HepG2 (cell line): ENCODE measurements at regions not wholly inside any gene's neighbourhood (a gene's known extent, or its start where the extent isn't known, plus 50 kb on each side); places are given as distances from the start of the nearest gene placed in this dataset.

ENCODE experiments used
- ATAC-seq: fragments of 200-7000 bp; cut with Tn5 transposase; 3 replicates; pipeline ENCODE4 v1.9.1; 2020; ENCODE audit warnings: mild to moderate bottlenecking, moderate library complexity
- BruUV-seq: library from RNA; stranded (reverse); fragments of 400-500 nt; replicated peaks from 2 replicates; lab custom pipeline; 2021; lab: Mats Ljungman, UMichigan
- CTCF ChIA-PET: fragments of 300-600 bp; formaldehyde crosslinking; extraction: SDS; loops from one replicate; lab custom pipeline; 2021; ENCODE audit warnings: low total read pairs, inconsistent platforms, low intra/inter-chr PET ratio; lab: Yijun Ruan, JAX
- POLR2A ChIA-PET: fragments of 350-600 bp; sonication (Branson Sonifier 250); formaldehyde crosslinking; loops from one replicate; lab custom pipeline; 2020; ENCODE audit warnings: antibody characterized with exemption, inconsistent platforms; lab: Yijun Ruan, JAX
- DNase-seq: peaks from one replicate; pipeline ENCODE4 v3.0.0-alpha.2; 2015; ENCODE audit warnings: low spot score
- FAIRE-seq: peaks from 3 replicates; lab custom pipeline; 2011; peaks lifted over from hg19 to GRCh38; lab: Jason Lieb, UNC
- H2AFZ ChIP-seq: one replicate; pipeline ENCODE4 v1.6.1; 2011; ENCODE audit warnings: low read length, inconsistent platforms
- H3K27ac ChIP-seq: fragments of 300-600 bp; 3 replicates; pipeline ENCODE4 v1.8.0; 2011; ENCODE audit warnings: mixed run types, mild to moderate bottlenecking, mixed read lengths, low read length, inconsistent platforms; ENCODE audit not compliant: insufficient read depth; ENCODE audit errors: extremely low read length
- H3K27me3 ChIP-seq, 2 experiments: fragments of 200-600 bp in 1 of 2; 2 replicates in 1 of 2; 3 replicates in 1 of 2; pipeline versions ENCODE4 v1.6.0 to v1.8.0; 2011; ENCODE audit warnings: low read length in 2 of 2, mild to moderate bottlenecking in 2 of 2, moderate library complexity in 2 of 2, inconsistent platforms in 1 of 2; ENCODE audit not compliant: insufficient read depth in 2 of 2, control insufficient read depth in 1 of 2
- H3K36me3 ChIP-seq, 2 experiments: fragments of 200-600 bp in 1 of 2; replicated peaks in 1 of 2; 2 replicates in 1 of 2; 3 replicates in 1 of 2; pipeline versions ENCODE4 v1.5.1 to v1.8.0; 2011; ENCODE audit warnings: low read length in 2 of 2, inconsistent platforms in 1 of 2; ENCODE audit not compliant: insufficient read depth in 2 of 2, control insufficient read depth in 1 of 2
- H3K4me1 ChIP-seq: 2 replicates; pipeline ENCODE4 v1.5.1; 2012; ENCODE audit warnings: low read length, inconsistent platforms; ENCODE audit not compliant: insufficient read depth
- H3K4me2 ChIP-seq: 2 replicates; pipeline ENCODE4 v1.6.0; 2011; ENCODE audit warnings: low read depth, low read length, inconsistent platforms
- H3K4me3 ChIP-seq, 3 experiments: fragments of 200-600 bp in 1 of 3; sonication (generic), shearing (Covaris generic) in 1 of 3; replicated peaks in 1 of 3; 2 replicates each; pipeline ENCODE4 v1.5.1; 2011 to 2016; ENCODE audit warnings: low read length in 3 of 3, inconsistent platforms in 2 of 3, low read depth in 2 of 3, mild to moderate bottlenecking in 2 of 3, control low read depth in 1 of 3, mixed read lengths in 1 of 3; ENCODE audit not compliant: insufficient read depth in 1 of 3
- H3K79me2 ChIP-seq: one replicate; pipeline ENCODE4 v1.6.1; 2011; ENCODE audit warnings: low read length, inconsistent platforms; ENCODE audit not compliant: insufficient read depth
- H3K9ac ChIP-seq: 2 replicates; pipeline ENCODE4 v1.6.0; 2011; ENCODE audit warnings: mild to moderate bottlenecking, low read depth, low read length, inconsistent platforms; ENCODE audit not compliant: insufficient read depth
- H3K9me3 ChIP-seq: 2 replicates; pipeline ENCODE4 v1.5.1; 2012; ENCODE audit warnings: mild to moderate bottlenecking, low read length
- H4K20me1 ChIP-seq: 2 replicates; pipeline ENCODE4 v1.6.0; 2011; ENCODE audit warnings: inconsistent platforms, mild to moderate bottlenecking, low read length, moderate library complexity; ENCODE audit not compliant: insufficient read depth
- SP5 ChIP-seq: IDR thresholded peaks from 2 replicates; pipeline ENCODE4 v1.6.1; 2016; ENCODE audit warnings: low read depth, borderline replicate concordance
- ZNF768 ChIP-seq: sonication (generic); formaldehyde crosslinking; IDR thresholded peaks from 2 replicates; pipeline ENCODE4 v1.4.0; 2020; ENCODE audit warnings: missing genetic modification reagents
- WGBS: methylation state at CpG from one replicate; pipeline ENCODE4 v1.1.6; 2017; ENCODE audit warnings: low lambda C conversion rate; 5-methylcytosine and 5-hydroxymethylcytosine counted together
- in situ Hi-C: cut with HindIII; loops from 2 replicates; pipeline ENCODE4 v1.10.0; 2017; ENCODE audit warnings: low pct_unique_long_range_greater_than_20kb; ENCODE audit not compliant: extremely low pct_ligation_motif_present
- intact Hi-C: fragments of 100-400 bp; cut with micrococcal nuclease; formaldehyde crosslinking; loops from one replicate; pipeline ENCODE4 v1.10.0; 2022; ENCODE audit not compliant: unreplicated experiment
- TF ChIP-seq, protein P1 (sequence below): sonication (generic); formaldehyde crosslinking; IDR thresholded peaks from 2 replicates; pipeline ENCODE4 v1.4.0; 2020; ENCODE audit warnings: mild to moderate bottlenecking, missing genetic modification reagents, borderline replicate concordance
- TF ChIP-seq, protein P2 (sequence below): sonication (generic); formaldehyde crosslinking; conservative IDR thresholded peaks from 2 replicates; pipeline ENCODE4 v1.4.0; 2020; ENCODE audit warnings: missing genetic modification reagents

GRCh38 chr12:4829161-4829792, 80.4 kb upstream of the KCNA1 start:
- Histone ChIP-seq H3K36me3 (no peaks in the 10 kb centered on the region), H3K9ac (no peak overlapping the region), H3K27ac (no peak overlapping the region), H3K4me2 (no peak overlapping the region), H3K9me3 (no peaks in the 10 kb centered on the region; the same call in 1 of the 2 replicates), H3K27me3 (peaks cover 1 to 34% of the 10 kb centered on the region in 2 experiments; a peak in 3 of 5 replicates), H2AFZ (no peak overlapping the region), H4K20me1 (no peaks in the 10 kb centered on the region), H3K4me3 (no peak overlapping the region), H3K4me1 (no peaks in the 10 kb centered on the region), H3K79me2 (no peaks in the 10 kb centered on the region)
- intact Hi-C loops (no loop called here), in situ Hi-C loops (no loop called here)
- CTCF ChIA-PET, result no interaction called here
- no peak for TF ChIP-seq SP5 (CRISPR knock-in tag)
- TF ChIP-seq, protein P1, sequence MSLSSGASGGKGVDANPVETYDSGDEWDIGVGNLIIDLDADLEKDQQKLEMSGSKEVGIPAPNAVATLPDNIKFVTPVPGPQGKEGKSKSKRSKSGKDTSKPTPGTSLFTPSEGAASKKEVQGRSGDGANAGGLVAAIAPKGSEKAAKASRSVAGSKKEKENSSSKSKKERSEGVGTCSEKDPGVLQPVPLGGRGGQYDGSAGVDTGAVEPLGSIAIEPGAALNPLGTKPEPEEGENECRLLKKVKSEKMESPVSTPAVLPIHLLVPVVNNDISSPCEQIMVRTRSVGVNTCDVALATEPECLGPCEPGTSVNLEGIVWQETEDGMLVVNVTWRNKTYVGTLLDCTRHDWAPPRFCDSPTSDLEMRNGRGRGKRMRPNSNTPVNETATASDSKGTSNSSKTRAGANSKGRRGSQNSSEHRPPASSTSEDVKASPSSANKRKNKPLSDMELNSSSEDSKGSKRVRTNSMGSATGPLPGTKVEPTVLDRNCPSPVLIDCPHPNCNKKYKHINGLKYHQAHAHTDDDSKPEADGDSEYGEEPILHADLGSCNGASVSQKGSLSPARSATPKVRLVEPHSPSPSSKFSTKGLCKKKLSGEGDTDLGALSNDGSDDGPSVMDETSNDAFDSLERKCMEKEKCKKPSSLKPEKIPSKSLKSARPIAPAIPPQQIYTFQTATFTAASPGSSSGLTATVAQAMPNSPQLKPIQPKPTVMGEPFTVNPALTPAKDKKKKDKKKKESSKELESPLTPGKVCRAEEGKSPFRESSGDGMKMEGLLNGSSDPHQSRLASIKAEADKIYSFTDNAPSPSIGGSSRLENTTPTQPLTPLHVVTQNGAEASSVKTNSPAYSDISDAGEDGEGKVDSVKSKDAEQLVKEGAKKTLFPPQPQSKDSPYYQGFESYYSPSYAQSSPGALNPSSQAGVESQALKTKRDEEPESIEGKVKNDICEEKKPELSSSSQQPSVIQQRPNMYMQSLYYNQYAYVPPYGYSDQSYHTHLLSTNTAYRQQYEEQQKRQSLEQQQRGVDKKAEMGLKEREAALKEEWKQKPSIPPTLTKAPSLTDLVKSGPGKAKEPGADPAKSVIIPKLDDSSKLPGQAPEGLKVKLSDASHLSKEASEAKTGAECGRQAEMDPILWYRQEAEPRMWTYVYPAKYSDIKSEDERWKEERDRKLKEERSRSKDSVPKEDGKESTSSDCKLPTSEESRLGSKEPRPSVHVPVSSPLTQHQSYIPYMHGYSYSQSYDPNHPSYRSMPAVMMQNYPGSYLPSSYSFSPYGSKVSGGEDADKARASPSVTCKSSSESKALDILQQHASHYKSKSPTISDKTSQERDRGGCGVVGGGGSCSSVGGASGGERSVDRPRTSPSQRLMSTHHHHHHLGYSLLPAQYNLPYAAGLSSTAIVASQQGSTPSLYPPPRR, result no peak
- no peak for TF ChIP-seq ZNF768 (CRISPR knock-in tag)
- TF ChIP-seq, protein P2, sequence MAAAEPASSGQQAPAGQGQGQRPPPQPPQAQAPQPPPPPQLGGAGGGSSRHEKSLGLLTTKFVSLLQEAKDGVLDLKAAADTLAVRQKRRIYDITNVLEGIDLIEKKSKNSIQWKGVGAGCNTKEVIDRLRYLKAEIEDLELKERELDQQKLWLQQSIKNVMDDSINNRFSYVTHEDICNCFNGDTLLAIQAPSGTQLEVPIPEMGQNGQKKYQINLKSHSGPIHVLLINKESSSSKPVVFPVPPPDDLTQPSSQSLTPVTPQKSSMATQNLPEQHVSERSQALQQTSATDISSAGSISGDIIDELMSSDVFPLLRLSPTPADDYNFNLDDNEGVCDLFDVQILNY (CRISPR knock-in tag), result no peak
- DNase-seq (no peak), FAIRE-seq (no peak), ATAC-seq (no peak)
- BruUV-seq, result no TSS peak
- WGBS, result 6% methylated on average over 7 of the region's 7 CpGs
- POLR2A ChIA-PET, result no interaction called here
